AG10803 (cell line): ENCODE measurements at regions not wholly inside any gene's neighbourhood (a gene's known extent, or its start where the extent isn't known, plus 50 kb on each side); places are given as distances from the start of the nearest gene placed in this dataset.

Experiments
- DNase-seq: peaks from one replicate; pipeline ENCODE4 v3.0.0; 2010; ENCODE audit warnings: low read depth
- H3K4me3 ChIP-seq: 2 replicates; pipeline ENCODE4 v1.5.1; 2011; ENCODE audit warnings: mild to moderate bottlenecking, low read length, control low read depth
- TF ChIP-seq, protein P1 (sequence below): conservative IDR thresholded peaks from 2 replicates; pipeline ENCODE4 v1.5.1; 2011; ENCODE audit warnings: mild to moderate bottlenecking, low read length, control low read depth, inconsistent platforms

DNA sequence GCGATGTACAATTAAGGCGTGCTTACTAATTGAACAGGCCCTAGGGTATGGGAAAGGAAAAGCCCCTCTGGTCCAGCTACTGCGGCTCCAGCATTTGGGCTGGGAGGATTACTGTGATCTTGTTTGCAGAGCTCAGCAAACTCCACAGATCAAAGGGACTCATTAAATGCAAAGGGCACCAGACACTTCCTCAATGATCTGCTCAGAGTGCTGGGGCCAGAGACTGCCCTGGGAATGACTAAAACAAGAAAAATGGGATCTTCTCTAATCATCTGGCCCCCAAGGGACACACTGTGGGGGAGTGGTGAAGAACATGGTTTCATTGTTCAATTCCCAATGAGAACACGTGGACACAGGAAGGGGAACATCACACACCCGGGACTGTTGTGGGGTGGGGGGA, 85.0 kb downstream of the MARCHF4 start:
- TF ChIP-seq, protein P1, sequence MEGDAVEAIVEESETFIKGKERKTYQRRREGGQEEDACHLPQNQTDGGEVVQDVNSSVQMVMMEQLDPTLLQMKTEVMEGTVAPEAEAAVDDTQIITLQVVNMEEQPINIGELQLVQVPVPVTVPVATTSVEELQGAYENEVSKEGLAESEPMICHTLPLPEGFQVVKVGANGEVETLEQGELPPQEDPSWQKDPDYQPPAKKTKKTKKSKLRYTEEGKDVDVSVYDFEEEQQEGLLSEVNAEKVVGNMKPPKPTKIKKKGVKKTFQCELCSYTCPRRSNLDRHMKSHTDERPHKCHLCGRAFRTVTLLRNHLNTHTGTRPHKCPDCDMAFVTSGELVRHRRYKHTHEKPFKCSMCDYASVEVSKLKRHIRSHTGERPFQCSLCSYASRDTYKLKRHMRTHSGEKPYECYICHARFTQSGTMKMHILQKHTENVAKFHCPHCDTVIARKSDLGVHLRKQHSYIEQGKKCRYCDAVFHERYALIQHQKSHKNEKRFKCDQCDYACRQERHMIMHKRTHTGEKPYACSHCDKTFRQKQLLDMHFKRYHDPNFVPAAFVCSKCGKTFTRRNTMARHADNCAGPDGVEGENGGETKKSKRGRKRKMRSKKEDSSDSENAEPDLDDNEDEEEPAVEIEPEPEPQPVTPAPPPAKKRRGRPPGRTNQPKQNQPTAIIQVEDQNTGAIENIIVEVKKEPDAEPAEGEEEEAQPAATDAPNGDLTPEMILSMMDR = no peak
- no peak overlapping the region for H3K4me3 ChIP-seq
- peak; percentile 73 for DNase-seq

DNA sequence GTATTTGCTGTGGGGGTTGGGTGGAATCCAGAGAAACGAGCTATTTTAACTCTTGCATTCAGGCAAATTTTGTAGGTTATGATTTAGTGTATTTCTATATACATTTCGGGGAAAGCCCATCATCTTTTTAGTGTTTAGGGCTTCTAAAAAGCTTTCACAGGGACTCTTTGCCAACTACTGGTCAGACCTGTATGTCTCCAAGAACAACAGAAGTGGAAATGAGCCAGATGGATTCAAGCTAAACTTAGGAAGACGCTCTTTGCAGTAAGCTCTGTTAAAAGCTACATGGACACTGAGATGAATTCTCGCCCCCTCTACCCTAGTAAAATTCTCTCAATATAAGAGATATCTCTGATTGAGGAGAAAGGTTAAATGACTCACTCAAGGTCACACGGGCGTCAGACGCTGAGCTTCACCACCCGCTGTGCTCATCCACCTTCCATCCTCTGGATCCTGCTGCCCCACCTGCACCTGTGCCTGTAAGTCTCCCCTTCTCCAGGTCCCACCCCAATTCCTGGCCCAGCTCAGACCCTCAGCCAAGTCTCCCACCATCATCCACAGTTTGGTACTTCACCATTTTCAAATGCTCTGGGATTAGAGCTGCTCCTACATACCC, 85.6 kb downstream of the MARCHF4 start:
- no peak for DNase-seq

DNA sequence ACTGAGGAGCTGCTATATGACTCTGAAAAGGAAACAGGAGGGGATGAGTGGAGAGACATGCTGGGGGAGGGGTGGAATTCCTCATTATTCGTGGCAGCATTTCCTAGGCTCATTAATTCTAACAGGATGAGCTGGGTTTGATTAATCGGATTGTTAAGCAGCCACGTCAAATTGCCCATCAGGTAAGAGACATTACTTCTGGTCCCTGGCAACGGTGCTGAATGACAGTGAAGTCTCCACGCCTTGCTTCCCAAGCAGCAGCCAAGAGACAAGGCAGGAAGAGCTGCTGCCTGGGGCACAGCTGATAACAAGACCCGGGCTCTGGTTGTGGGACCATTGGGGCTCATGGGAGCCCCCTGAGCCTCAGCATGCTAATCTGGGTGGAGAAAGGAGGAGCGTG, 86.6 kb downstream of the MARCHF4 start:
- no peak overlapping the region for H3K4me3 ChIP-seq
- TF ChIP-seq, protein P1 = no peak
- DNase-seq = no peak

More for the DNA sequence above, 85.6 kb downstream of the MARCHF4 start:
- no peak overlapping the region for H3K4me3 ChIP-seq
- TF ChIP-seq, protein P1 = no peak

DNA sequence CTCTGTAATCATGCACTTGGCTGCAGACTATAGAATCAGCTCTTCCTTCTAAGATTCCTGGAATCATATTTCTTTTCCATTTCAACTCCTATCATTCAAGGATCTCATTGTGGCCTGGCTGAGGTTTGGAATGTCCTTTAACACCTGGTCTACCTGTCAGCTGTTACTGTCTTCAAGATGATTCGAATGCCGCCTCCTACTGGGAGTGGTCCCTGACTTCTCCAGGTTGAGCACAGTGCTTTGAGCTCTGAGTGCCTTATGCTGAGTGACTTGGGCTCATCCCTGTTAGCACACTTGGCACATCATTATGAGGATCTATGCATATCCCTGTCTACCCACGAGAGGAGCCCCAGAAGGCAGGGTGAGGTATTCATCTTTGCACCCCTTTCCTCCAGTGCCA, 87.6 kb downstream of the MARCHF4 start:
- H3K4me3 ChIP-seq = no peak overlapping the region
- TF ChIP-seq, protein P1 = no peak
- no peak for DNase-seq

DNA sequence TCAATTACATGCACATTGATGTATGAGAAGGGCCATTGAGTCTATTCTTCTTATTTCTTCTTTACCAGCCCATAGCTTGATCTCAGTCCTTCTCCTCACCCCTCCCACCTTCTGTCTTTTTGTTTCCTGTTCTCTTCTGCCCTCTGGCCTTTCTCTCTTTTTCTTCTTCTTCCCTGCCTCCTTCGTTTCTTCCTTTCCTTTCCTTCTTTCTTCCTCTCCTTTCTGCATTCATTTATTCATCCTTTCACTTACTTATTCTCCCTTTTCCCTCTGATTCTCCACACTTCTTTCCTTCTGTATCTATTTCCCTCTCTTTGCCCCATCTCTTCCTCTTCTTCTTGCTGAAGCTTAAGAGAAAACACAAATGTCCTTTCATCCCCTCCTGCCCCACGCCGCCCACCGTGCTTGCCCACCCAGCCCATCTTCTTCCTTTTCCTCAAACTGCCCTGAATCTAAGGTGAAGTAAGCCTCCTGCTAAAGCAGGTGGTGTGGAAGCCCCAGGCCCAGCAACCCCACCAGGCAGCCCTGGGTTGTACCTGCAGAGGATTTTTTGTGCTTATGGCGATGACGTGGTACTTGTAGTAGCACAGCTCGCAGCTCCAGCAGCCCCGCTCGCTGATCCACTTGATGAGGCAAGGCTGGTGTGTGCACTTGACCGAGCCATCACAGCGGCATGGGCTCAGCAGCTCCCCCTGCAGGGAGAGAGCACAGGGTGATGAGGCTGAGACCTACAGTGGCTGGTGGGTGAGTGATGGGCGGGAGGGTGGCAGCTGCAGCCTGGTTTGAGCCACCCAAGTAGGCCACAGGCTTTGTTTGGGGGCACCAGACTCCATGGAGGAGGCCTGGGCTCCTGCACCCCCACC, 89.0 kb downstream of the MARCHF4 start:
- DNase-seq = no peak
- H3K4me3 ChIP-seq = no peak overlapping the region
- TF ChIP-seq, protein P1 = peak; percentile 24; the same call in 1 of the 2 replicates

DNA sequence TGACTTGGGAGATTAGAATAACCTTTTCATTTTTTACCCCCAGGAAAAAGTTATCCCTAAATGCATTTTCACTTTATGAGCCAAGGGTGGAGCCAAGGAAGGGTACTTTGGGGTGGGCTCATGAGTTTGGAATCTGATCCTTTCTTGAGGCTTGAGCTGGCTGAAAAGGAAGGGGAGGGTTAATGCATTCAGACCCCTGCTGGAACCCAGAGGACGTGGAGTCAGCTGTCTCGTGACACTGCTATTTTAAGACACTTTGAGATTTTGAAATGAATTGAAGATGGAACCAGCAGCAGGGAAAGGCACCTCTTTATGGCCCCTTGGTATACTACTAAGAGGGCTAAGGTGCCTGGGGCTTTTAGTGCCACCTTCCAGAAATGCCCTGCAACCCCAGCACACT, 90.4 kb downstream of the MARCHF4 start:
- DNase-seq = no peak
- TF ChIP-seq, protein P1 = no peak
- H3K4me3 ChIP-seq = no peak overlapping the region

DNA sequence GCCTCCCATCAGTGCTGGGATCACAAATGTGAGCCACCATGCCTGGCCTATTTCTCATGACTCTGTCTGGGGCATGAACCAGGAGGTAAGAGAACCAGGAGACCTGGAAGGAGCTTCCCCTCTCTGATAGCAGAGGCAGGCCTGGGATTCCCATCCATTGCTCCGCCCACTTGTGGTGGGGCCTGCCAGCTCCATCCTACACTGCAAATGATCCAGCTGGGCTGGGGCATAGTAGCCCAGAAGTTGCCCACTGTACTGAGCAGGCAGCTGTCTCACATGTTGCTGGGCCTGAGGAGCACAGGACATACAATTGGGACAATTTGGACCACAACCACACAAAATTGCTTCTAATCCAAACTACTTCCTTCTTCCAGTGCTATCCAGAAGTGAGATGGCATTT, 91.0 kb downstream of the MARCHF4 start:
- DNase-seq = no peak
- no peak overlapping the region for H3K4me3 ChIP-seq
- TF ChIP-seq, protein P1 = no peak
